T-helper 2 cell (primary cell): ENCODE measurements at regions not wholly inside any gene's neighbourhood (a gene's known extent, or its start where the extent isn't known, plus 50 kb on each side); places are given as distances from the start of the nearest gene placed in this dataset.

Experiments used
- DNase-seq, 5 experiments: peaks; one replicate each; pipeline versions ENCODE4 v3.0.0 to v3.0.0-alpha.2; 2012 to 2022

DNA sequence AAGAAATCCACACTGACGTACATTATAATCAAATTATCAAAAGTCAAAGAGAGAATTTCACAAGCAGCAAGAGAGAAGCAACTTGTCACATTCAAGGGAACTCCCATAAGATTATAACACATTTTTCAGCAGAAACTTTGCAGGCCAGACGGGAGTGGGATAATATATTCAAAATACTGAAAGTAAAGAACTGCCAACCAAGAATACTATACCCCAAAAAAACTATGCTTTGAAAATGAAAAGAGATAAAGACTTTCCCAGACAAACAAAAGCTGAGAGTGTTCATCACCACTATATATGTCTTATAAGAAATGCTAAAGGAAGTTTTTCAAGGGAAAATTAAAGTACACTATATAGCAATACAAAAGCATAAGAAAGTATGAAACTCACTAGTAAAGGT, 91.5 kb upstream of the PPP2R3A start:
- no peak for DNase-seq

DNA sequence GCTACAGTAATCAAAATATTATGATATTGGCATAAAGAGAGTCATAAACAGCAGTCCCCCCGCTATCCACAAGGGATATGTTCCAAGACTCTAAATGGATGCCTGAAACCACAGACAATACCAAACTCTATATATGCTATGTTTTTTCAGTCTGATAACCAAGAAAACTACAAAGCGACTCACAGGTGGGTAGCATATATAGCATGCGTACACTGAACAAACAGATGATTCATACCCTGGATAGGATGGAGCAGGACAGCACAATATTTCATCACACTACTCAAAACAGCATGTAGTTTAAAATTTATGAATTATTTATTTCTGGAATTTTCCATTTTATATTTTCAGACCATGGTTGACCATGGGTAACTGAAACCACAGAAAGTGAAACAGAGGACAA, 87.0 kb upstream of the PPP2R3A start:
- no peak for DNase-seq

DNA sequence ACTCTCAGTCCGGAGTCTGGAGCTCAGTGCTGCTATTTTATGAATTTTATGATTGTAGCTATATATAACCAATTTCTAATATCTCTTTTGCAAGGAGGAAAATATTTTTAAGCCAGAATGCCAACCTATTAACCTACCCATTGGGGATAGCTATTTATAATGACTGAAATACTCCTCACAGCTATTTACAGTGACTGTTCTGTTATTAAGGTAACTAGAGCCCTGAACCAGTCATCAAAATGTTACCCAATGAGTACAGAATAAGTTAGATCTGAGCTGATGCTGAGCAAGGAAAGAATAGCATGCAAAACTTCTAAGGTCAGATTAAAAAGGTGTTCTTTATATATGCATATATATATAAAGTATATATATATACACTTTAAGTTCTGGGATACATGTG, 79.6 kb upstream of the PPP2R3A start:
- DNase-seq = no peak

DNA sequence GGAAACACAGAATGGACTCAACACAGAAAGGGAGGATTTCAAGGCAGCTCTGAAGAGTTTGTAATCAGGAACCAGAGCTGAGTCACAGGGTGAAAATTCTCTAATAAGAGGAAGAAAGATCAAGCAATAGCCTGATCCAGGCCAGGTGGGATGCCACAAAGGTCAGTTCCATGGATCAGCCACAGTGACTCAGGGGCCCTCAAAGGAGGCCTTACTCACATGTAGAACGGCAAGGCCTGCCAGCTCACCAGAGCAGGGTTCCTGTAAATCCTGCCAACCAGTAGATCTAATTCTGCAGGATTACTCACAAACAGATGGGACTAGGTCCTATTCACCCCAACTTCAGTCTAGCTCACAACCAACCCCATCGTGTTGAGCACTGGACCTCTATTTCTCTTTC, 78.3 kb upstream of the PPP2R3A start:
- DNase-seq = no peak

DNA sequence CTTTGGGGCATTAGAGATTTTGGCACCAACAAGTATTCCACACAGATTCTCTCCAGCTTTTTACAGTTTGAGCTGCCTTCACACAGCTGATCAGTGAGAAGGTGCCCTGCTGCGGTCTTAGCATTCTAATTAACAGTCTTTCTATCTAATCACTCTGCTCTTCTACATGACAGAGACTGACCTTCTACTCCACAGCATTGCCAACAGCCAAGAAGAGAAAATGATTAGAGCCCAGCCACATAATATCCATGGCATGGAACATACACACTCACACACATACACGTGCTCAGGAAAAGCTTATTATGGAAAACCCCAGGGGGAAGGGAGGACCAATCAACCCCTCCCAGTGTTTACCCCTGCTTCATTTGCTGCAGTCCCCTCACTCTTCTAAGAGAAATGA, 76.1 kb upstream of the PPP2R3A start:
- no peak for DNase-seq

DNA sequence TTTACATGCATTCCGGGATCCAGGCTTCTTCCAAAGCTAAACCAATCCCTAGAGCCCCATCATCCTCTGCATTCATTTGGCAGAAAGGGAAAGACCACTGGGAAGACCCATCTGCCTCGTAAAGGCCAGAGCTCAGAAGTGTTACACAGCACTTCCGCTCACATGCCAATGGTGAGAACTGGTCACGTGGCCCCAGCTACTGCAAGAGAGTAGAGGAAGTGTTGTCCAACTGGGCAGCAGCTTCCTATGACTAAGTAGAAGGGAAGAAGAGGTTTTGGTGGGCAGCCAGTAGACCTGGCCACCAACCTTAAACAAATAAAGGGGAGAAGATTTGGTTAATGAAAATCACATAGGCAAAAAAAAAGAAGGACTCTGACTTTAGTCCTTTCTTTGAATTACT, 74.4 kb upstream of the PPP2R3A start:
- no peak for DNase-seq

DNA sequence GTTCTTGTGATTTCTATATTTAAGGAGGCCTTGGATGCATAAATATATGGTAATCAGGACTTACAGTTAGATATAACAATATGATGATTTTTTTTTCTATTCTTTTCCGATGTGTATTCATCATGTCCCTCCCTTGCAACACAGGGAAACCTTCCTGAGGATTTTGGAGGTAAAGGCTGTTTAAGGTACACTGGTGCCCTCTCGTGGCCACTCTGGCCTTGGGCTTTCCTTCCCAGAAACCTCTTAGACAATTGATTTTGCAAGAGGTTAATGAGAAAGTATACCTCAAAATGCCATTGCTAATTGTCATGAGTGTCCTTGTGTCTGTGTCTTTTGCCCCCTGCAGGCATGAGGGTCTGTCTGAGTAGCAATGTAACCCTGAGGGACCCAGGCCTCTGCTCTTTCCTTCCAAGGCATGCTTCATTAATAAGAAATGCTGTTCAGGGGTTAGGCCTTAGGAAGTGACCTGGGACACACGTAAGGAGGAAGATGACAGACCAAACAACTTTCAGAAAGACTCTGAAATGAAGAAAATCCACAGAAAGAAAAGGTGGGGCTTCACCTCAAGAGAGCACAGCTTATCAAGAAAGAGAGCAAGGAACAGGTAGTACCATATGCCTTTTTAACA, 70.3 kb upstream of the PPP2R3A start:
- peak in 2 of 5 experiments; percentile 1 to 33 for DNase-seq

DNA sequence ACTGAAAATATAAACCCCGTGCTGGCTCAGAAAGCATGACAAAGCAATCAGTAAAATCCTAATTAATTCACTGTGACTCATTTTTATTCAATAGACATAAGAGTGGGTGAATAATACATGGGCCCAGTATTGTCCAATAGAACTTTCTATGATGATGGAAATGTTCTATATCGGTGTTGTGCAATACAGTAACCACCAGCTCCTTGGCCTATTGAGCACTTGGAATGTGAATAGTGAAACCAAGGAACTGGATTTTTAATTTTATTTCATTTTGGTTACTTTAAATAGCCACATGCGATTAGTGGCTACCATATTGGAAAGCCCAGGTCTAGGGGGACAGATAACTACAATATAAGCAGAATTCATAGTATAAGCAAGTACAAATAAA, 69.8 kb upstream of the PPP2R3A start:
- no peak for DNase-seq

DNA sequence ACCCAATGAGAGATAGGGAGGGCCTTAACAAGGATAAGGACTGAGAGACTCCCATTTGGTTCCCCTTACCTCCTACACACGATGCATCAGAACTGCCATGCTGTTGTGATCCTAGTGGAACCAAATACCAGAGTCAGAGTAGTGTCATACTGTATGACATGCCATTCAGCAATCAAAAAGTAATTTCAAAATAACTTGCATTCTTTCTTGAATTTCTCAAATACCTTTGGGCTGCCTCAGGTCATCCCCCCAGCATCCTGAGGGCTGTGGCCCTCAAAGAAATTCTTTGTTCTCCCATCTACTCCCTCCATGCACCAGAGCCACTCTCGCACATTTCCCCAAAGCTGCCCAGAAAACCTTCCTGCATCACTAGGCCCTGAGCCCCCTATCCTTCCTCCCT, 68.9 kb upstream of the PPP2R3A start:
- DNase-seq = no peak

DNA sequence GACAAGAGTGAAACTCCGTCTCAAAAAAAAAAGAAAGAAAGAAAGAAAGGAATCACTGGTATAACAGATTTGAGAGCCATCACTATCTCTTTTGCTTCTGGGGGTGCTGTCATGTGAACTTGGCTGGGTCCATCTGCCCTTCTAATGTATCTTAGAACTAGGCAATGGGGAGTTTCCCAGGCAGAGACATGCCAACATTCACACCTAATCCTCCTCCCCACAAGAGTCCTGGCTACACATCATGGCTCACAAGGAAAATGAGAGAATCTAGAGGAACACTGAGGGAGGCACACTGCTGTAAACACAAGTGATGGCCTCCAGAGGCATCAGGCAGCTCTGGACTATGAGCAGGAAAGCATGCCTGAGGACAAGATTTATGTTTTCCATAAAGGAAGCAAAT, 67.8 kb upstream of the PPP2R3A start:
- DNase-seq = no peak

DNA sequence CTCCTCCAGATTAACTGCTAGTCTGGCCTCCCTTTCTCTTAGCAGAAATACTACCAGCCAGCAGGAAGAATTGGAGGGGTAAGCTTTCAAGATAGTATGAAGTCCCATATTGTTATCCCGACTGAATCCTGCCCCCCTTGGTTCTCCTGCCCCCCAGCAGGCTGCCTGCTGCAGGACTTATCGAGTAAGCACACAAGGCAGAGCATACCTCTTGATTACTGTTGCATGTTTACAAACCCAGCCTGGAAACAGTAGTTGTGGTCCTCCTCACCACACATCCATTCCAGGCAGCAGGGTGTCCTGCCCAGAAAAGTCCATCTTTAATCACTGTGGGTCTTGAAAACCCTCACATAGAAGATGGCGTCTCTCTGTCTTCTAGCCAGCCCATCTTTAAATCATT, 66.8 kb upstream of the PPP2R3A start:
- DNase-seq = no peak

DNA sequence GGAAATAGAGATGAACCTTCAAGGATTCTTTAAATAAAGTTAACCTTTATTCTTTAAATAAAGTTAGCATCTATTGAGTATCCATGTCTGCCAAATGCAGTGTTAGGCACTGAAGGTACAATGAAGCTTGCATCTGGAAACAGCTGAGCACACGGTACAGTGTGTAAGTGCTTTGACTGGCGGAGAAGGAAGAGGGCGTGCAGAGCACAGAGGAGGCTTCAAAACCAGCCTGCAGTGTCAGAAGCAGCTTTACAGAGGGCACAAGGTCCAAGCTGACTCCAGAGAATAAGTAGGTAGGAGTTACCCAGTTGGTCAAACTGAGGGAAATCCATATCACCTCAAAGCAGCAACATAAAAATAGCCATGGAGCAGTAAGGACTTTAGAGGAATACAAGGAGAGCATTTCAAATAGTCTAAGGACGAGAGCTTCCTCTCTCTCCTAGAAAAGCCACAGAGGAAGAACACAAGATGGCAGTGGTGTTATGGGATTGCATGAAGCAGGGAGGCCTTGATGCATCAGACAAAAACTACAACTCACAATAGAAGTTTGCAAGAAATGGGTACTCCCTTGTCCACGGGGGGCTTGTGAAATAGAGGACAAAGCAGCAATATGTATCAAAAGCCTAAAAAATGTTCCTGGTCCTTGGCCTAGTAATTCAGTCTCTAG, 60.3 kb upstream of the PPP2R3A start:
- no peak for DNase-seq

DNA sequence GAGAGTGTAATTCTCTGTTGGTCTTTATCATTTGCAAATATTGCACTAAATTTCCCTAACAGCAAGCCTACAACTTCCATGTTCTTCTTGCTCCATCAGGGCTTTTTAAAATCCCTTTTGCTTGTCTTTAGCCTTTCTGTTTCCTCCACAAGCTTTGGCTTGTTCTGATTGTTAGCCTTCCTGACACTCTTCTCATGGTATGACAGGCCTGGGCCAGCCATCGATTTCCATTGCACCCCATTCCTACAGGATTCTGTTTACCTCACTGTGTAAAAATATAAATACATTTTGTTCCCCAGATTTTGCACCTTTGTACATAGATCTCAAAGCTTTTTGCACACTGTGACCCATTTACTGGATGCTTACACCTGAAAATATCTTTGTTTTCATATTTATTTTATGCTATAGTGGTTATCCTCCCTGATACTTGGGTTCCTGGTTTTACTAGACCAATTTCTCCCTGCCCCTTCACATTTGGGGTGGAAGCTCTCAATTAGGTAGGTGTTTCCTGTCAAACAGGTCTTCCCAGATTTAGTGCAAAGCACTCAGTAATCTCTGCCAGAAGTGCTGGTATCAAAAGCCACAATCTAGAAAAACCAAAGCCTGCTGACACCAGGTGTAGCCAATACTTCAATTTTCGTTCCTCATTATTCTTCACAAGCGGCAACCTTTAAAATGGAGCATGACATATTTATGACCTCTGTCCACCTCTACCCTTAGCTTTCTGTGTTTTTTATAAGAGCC, 57.9 kb upstream of the PPP2R3A start:
- DNase-seq = no peak

DNA sequence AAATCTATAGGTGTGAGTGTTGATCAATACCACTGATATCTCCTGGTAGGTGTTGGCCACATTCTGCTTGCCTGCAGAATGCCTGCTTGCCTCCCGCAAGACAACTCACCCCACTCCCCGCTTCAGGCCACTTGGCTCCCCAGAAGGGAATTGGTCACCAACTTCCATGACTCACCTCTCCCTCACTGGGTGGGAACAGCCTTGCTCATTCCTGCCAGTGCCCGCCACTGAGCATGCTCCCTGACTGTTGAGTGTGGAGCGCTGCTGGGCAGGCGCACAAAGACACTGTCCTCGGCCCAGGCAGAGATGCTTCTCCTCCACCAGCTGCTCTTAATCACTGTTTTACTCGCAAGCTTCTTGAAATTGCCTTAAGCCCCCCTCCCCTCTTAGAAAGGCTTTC, 57.3 kb upstream of the PPP2R3A start:
- DNase-seq = no peak

DNA sequence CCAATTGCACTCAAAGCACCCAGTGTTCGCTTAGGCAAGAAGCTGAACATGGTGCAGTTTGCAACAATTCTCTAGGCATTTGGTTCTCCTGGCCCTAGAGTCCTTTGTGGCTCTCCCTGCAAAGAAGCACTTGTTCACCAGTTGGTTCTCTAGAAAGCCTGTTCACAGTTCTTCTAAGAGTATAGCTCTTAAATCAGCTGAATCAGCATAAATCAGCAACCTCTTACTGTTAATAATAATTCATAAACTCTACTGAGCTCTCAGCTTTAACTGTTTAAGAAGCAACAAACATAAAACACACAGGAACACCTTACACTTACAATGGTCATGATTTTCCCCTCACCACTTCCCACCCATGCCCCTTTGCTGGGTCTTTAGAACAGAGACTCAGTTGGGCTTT, 56.8 kb upstream of the PPP2R3A start:
- DNase-seq = no peak

DNA sequence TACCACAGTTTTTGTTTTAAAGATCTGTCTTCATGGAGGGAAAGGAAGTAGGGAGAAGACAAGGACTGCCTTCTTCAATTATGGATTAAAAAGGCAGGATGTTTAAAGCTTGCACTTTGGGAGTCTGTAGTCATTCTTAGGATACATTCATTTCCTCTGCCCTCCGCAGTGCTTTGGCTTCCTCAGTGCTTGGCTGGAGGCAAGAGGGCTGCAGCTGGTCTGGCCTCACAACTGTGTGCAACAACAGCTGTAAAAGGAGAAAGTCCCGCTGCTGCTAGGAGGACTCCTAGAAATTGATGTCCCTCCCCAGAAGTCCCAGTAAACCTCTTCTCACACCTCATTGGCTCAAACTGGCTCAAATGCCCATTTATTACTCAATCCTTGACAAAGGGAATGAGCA, 54.4 kb upstream of the PPP2R3A start:
- DNase-seq = no peak

DNA sequence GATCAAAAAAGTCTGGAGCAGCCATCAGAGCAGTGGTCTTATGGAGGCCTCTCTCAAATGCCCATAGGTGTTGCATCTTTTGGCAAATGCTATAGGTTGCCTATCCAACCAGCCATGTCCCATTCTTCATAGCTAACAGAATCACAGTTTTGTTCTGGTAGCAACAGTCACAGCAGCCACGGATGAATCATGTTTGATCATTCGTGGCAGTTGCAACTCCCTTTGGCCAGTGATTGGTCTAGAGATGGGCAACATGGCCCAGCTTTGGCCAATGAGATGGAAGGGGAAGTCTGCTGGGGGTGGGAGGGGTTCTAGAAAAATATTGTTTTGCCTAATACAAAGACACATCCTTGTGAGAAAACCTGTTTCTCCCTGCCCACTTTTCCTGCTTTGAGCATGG, 50.3 kb upstream of the PPP2R3A start:
- no peak for DNase-seq
